Prostate gland (tissue), 2 donors: ENCODE measurements at regions not wholly inside any gene's neighbourhood (a gene's known extent, or its start where the extent isn't known, plus 50 kb on each side); places are given as distances from the start of the nearest gene placed in this dataset.

Experiments used
- DNase-seq: peaks from one replicate; pipeline ENCODE4 v3.0.0-alpha.2; 2019; ENCODE audit warnings: low spot score
- H3K27ac ChIP-seq, 2 donors: fragments of 200-600 bp; sonication (generic); 2 replicates each; pipeline ENCODE4 v1.5.1; 2017 to 2019
- H3K27me3 ChIP-seq: fragments of 200-600 bp; sonication (generic); replicated peaks from 2 replicates; pipeline ENCODE4 v1.5.1; 2019; ENCODE audit not compliant: insufficient read depth
- H3K36me3 ChIP-seq, 2 donors: fragments of 200-600 bp; sonication (generic); 1 replicate in 1 of 2; 2 replicates in 1 of 2; pipeline versions ENCODE4 v1.5.1 to v1.8.1; 2017 to 2019
- H3K4me1 ChIP-seq: fragments of 200-600 bp; sonication (generic); replicated peaks from 2 replicates; pipeline ENCODE4 v1.5.1; 2019
- H3K4me3 ChIP-seq, 2 donors: fragments of 200-600 bp; sonication (generic); 2 replicates each; pipeline ENCODE4 v1.5.1; 2017 to 2019
- H3K9me3 ChIP-seq: fragments of 200-600 bp; sonication (generic); 2 replicates; pipeline ENCODE4 v1.5.1; 2017
- POLR2A ChIP-seq: fragments of 450-650 bp; IDR thresholded peaks from one replicate; pipeline ENCODE4 v1.6.1; 2016; ENCODE audit warnings: antibody characterized with exemption, mild to moderate bottlenecking
- POLR2AphosphoS5 ChIP-seq: sonication (generic); formaldehyde crosslinking; IDR thresholded peaks from one replicate; pipeline ENCODE4 v1.6.1; 2017; ENCODE audit warnings: antibody characterized with exemption
- WGBS: methylation state at CpG from one replicate; pipeline ENCODE4 v1.1.5; 2018; 5-methylcytosine and 5-hydroxymethylcytosine counted together
- intact Hi-C: fragments of 100-400 bp; cut with DNase I; formaldehyde crosslinking; loops from one replicate; pipeline ENCODE4 v1.14.2; 2022
- TF ChIP-seq, protein P1 (sequence below), 4 experiments: fragments of 200-600 bp in 2 of 4; fragments of 450-650 bp in 2 of 4; sonication (generic) in 2 of 4; IDR thresholded peaks; 1 replicate in 3 of 4; 2 replicates in 1 of 4; pipeline ENCODE4 v1.5.1; 2016 to 2019; ENCODE audit warnings: antibody characterized with exemption in 4 of 4, mild to moderate bottlenecking in 2 of 4, moderate library complexity in 2 of 4

DNA sequence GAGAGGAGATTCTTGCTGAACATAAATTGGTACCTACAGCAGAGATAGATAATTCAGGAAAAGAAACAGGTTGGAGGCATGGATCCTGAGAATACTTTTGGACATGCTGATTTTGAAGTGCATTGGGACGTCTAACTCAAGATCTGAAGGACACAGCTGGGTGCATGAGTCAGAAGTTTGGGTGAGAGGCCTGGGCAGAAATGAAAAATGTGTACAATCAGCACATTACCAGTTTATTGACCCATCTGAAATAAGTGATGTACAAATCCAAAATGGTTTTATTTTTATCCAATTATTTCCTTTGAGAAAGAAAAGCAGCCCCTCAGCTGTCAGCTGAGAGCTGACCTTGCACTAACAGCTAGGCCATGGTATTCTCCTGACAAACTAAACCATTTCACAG lies 975.2 kb upstream of the B3GALT2 start:
- TF ChIP-seq POLR2AphosphoS5, result no peak
- no peak for TF ChIP-seq POLR2A
- TF ChIP-seq, protein P1, sequence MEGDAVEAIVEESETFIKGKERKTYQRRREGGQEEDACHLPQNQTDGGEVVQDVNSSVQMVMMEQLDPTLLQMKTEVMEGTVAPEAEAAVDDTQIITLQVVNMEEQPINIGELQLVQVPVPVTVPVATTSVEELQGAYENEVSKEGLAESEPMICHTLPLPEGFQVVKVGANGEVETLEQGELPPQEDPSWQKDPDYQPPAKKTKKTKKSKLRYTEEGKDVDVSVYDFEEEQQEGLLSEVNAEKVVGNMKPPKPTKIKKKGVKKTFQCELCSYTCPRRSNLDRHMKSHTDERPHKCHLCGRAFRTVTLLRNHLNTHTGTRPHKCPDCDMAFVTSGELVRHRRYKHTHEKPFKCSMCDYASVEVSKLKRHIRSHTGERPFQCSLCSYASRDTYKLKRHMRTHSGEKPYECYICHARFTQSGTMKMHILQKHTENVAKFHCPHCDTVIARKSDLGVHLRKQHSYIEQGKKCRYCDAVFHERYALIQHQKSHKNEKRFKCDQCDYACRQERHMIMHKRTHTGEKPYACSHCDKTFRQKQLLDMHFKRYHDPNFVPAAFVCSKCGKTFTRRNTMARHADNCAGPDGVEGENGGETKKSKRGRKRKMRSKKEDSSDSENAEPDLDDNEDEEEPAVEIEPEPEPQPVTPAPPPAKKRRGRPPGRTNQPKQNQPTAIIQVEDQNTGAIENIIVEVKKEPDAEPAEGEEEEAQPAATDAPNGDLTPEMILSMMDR (IDR thresholded peaks at IDR 0.05), result no peak
- no peak overlapping the region for H3K27ac ChIP-seq
- H3K4me1 ChIP-seq, result no peaks in the 10 kb centered on the region
- H3K4me3 ChIP-seq, result no peak overlapping the region
- WGBS, result 57% methylated on average over 1 of the region's 1 CpG
- intact Hi-C loops, result no loop called here
- DNase-seq, result no peak
- no peaks in the 10 kb centered on the region for H3K36me3 ChIP-seq
- H3K9me3 ChIP-seq, result no peaks in the 10 kb centered on the region
- no peaks in the 10 kb centered on the region for H3K27me3 ChIP-seq

DNA sequence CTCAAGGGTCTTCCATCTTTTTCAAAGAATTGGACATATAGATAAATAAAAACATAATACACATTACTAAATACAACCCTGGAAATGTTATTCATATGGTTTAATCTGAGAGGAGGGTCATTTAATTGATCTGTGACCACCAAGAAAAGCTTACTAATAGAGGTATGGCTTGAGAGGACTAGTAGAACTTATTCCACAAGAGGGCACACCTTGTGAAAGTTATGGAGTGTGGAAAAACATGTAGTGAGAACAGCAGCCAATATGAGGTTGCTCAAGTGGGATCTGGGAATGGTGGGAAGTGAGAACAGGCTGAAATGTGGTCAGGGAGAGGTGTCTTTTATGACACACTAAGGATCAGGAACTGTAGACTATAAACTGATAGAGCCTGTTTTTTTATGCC lies 973.5 kb upstream of the B3GALT2 start:
- TF ChIP-seq POLR2AphosphoS5, result no peak
- no peak for TF ChIP-seq POLR2A
- intact Hi-C loops, result no loop called here

DNA sequence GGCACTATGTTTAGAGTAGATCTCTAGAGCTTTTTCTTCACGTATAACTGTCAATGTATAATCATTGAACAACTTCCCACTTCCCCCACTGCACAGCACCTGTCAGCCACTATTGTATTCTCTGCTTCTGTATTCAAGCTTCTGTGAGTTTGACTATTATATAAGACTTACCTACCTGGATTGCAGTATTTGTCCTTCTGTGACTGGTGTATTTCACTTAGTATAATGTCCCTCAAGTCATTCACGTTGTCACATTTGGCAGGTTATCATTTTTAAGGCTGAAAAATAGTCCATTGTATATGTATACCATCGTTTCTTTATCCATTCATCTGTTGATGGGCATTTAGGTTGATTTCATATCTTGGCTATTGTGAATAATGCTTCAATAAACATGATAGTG lies 969.5 kb upstream of the B3GALT2 start:
- H3K36me3 ChIP-seq, result no peaks in the 10 kb centered on the region
- no peak overlapping the region for H3K27ac ChIP-seq
- intact Hi-C loops, result no loop called here
- no peak for TF ChIP-seq POLR2AphosphoS5
- TF ChIP-seq POLR2A, result no peak
- TF ChIP-seq, protein P1 (IDR thresholded peaks at IDR 0.05), result no peak
- no peaks in the 10 kb centered on the region for H3K9me3 ChIP-seq
- H3K4me1 ChIP-seq, result no peaks in the 10 kb centered on the region
- no peak overlapping the region for H3K4me3 ChIP-seq
- 68% methylated on average over 3 of the region's 3 CpGs for WGBS
- H3K27me3 ChIP-seq, result no peaks in the 10 kb centered on the region
- DNase-seq, result no peak

More for the DNA sequence above, 973.5 kb upstream of the B3GALT2 start:
- H3K27ac ChIP-seq, result no peak overlapping the region
- H3K36me3 ChIP-seq, result no peaks in the 10 kb centered on the region
- H3K4me3 ChIP-seq, result no peak overlapping the region
- no peak for DNase-seq
- no peaks in the 10 kb centered on the region for H3K9me3 ChIP-seq
- H3K4me1 ChIP-seq, result no peaks in the 10 kb centered on the region
- no peaks in the 10 kb centered on the region for H3K27me3 ChIP-seq

DNA sequence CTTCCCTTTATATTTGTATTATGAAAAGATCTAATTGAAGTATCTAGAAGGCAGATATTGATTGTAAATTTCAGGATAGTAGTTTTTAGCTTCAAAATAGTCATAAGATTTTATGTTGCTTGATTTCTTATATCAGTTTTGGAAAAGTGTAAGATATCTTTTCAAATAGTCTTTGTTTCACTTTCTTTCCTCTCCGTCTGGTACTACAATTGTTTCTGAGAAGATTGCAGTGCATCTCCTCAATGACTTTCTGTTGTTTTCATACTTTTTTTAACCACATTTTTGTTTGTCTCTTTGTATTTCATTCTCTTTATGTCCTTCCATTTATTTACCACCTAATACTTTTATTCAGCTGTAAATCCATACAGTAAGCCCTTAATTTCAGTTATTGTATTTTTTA lies 964.6 kb upstream of the B3GALT2 start:
- TF ChIP-seq, protein P1 (IDR thresholded peaks at IDR 0.05), result no peak
- TF ChIP-seq POLR2AphosphoS5 (no peak), POLR2A (no peak)
- 79% methylated on average over 1 of the region's 1 CpG for WGBS
- no peaks in the 10 kb centered on the region for H3K4me1 ChIP-seq
- intact Hi-C loops, result no loop called here
- no peak overlapping the region for H3K4me3 ChIP-seq
- H3K36me3 ChIP-seq, result no peaks in the 10 kb centered on the region
- H3K27me3 ChIP-seq, result no peaks in the 10 kb centered on the region
- no peak overlapping the region for H3K27ac ChIP-seq
- H3K9me3 ChIP-seq, result no peaks in the 10 kb centered on the region
- no peak for DNase-seq

DNA sequence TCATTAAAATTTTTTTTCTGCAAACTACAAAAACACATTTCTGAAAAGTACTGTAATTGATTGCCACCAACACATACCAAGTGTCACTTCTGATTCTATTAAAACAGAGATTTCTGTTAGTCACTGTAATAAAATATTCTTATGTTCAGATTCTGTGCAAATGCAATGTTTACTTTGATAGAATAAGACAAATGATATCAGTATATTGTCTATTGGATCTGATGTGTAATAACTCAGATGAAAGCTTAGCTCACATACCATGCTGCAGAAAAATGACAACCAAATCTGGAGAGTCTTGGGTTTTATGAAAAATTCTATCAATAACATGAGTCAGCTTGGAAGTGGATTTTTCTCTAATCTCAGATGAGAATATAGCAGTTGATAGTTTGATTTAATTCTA lies 963.8 kb upstream of the B3GALT2 start:
- no peaks in the 10 kb centered on the region for H3K4me1 ChIP-seq
- intact Hi-C loops, result no loop called here

More for the DNA sequence above, 963.8 kb upstream of the B3GALT2 start:
- no peak overlapping the region for H3K4me3 ChIP-seq
- no peaks in the 10 kb centered on the region for H3K36me3 ChIP-seq
- DNase-seq, result no peak
- H3K27ac ChIP-seq, result no peak overlapping the region
- no peaks in the 10 kb centered on the region for H3K9me3 ChIP-seq
- TF ChIP-seq POLR2A (no peak), POLR2AphosphoS5 (no peak)
- TF ChIP-seq, protein P1 (IDR thresholded peaks at IDR 0.05), result no peak
- H3K27me3 ChIP-seq, result no peaks in the 10 kb centered on the region
